GM18507 (cell line): ENCODE measurements at regions not wholly inside any gene's neighbourhood (a gene's known extent, or its start where the extent isn't known, plus 50 kb on each side); places are given as distances from the start of the nearest gene placed in this dataset.

ENCODE experiments used
- DNase-seq: peaks from one replicate; pipeline ENCODE4 v3.0.0; 2011; ENCODE audit warnings: low read depth; ENCODE audit not compliant: insufficient read length; ENCODE audit errors: extremely low spot score
- FAIRE-seq: peaks from 2 replicates; lab custom pipeline; 2011; peaks lifted over from hg19 to GRCh38; lab: Jason Lieb, UNC

GRCh38 chr14:27917896-27918295 lies 848.7 kb upstream of the FOXG1 start:
- no peak for DNase-seq
- no peak for FAIRE-seq

DNA sequence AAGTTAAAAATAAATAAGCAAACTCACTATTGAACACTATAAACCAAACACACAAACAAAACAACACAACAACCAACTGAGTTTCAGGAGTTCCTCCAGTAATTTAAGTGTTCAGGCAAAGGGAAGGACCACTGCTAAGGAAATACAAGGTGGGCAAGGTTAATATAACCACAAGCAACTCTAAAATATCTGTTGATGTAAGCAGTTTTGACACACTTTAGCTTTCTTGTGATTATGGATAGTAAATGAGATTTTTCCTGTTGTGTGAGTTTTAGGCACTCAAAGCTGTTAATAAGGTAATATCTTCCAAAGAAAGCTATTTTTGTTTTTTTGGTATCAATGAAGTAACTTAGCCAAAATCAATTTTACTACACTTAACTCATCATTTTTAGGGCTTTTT lies 839.1 kb upstream of the FOXG1 start:
- FAIRE-seq (no peak), DNase-seq (no peak)

- no peak for FAIRE-seq
- DNase-seq, result no peak
Measured at GRCh38 chr14:27929797-27930347, 836.7 kb upstream of the FOXG1 start.

- FAIRE-seq (no peak), DNase-seq (no peak)
Measured at GRCh38 chr14:27938392-27938791, 828.2 kb upstream of the FOXG1 start.

DNA sequence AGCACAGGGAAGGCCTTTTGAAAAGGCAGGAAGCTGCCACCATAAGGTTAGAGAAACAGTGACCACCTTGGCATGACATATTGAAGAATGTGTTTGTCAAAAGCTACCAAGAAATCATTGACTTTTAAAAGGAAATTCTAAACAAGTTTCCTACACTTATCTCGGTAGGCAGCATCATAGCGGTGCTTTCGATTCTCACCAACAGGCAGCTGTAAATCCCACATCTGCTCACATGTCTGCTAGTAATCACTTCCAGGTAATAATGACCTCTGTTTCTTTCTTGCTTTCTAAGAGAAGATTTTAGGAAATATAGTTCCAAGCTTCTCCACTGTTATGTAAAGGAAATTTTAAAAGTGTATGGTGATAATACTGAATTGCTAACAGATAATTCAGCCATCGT lies 821.1 kb upstream of the FOXG1 start:
- DNase-seq, result no peak
- FAIRE-seq, result no peak

DNA sequence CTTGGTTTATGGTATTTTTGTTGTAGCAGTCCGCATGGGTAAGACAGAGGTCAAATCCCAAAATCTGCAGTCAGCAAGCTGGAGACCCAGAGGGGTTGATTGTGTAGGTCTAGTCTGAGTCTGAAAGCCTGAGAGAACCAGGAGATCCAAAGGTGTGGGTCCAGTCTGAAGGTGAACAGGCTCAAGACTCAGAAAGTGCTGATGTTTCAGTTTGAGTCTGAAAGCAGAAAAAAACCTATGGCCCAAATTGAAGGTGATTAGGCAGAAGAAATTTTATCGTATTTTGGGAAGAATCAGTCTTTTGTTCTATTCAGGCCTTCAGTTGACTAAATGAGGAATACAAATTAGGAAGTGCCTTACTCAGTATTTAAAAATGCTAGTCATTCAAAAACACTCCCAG lies 807.8 kb upstream of the FOXG1 start:
- FAIRE-seq (no peak), DNase-seq (no peak)

DNA sequence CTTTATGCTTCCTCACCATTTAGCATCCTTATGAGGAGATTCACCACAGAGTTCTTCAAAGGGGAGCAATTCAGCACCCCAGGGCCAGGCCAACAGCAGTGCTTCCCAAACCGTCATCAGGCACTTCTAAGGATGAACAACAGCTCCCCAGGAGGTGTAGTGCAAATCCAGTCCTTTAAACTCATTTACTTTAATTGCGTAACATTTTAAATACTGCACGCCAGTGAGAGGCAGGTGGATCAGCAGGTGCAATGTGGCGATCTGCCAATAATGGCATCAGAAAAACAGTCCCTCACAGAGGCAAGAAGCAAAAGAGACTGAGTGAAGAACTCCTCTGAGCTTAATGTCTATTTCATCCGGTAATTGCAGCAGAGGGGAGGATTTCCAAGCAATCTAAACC lies 770.9 kb upstream of the FOXG1 start:
- DNase-seq, result no peak
- FAIRE-seq, result no peak

DNA sequence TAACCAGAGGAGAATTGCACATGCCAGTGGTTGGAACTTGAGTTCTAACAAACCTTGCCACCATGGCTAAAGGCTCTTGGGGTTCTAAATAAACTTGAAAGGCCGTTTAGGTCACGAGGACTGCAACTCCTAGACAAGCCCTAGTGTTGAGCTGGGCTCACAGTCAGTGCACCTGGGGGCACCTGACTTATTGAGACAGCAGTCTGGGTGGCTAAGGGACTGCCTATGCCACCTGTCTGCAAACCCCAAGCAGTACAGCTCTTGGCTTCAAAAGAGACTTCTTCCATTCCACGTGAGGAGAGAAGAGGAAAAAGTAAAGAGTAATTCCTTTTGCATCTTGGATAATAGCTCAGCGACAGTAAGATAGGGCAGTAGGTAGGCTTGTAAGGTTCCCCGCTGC lies 765.6 kb upstream of the FOXG1 start:
- DNase-seq, result no peak
- no peak for FAIRE-seq

DNA sequence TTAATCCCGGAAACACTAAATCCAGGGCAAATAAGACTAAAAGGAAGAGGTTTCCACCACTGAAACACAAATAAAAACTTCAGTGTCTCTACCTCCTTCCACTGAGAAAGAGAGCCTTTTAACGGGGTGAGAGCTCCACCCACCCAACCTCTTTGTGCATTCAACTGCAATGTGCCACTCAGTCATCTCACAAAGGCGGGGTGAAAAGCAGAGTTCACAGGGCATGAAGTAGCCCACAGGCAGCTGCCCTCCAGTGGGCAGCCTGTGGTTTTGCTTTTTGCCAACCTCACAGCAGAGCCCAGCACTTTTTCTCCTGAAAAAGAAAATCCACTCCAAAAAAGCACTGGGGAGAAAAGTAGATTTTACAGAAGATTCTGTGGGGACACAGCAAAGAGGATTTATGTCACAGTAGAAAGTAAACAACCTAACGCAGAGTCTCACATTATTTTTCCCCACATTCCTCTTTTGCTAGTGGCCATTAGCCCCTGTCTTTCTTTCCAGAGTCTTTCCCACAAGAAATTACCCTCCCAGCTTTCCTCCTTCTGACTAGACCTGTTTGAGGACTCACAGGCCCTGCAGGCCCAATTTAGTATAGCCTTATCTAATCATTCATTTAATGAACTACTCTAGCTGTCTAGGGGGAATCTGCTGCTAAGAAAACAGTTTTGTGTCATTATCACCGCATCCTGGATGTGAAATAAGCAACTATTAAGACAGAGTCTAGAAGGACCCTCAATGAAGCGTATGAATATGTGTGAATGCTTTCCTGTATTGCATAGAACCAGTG lies 753.8 kb upstream of the FOXG1 start:
- DNase-seq (no peak), FAIRE-seq (no peak)

- no peak for FAIRE-seq
- DNase-seq, result no peak
Measured at GRCh38 chr14:28020112-28020511, 746.5 kb upstream of the FOXG1 start.

DNA sequence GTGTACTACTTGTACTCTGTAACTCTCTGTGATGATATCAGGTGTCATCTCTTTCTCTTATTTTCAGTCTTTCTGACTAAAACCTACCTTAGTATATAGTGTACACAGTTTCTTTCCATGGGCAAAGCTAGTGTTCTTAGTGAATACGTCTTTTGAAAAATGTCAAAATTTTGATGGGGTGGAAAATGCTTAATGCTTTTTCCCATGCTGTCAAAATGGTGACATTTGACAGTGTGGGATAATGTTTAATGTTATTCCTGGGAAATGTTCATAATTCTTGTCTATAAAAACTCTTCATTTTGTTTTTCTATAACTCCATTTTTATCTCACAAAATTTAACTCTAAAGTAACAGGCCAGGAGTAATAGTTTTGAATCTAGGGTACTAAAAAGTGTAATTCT lies 742.7 kb upstream of the FOXG1 start:
- DNase-seq (no peak), FAIRE-seq (no peak)

- FAIRE-seq (no peak), DNase-seq (no peak)
Measured at GRCh38 chr14:28052251-28052650, 714.3 kb upstream of the FOXG1 start.

- no peak for DNase-seq
- no peak for FAIRE-seq
Measured at GRCh38 chr14:28055008-28055407, 711.6 kb upstream of the FOXG1 start.

- DNase-seq, result no peak
Measured at GRCh38 chr14:28057359-28058296, 709.0 kb upstream of the FOXG1 start.

DNA sequence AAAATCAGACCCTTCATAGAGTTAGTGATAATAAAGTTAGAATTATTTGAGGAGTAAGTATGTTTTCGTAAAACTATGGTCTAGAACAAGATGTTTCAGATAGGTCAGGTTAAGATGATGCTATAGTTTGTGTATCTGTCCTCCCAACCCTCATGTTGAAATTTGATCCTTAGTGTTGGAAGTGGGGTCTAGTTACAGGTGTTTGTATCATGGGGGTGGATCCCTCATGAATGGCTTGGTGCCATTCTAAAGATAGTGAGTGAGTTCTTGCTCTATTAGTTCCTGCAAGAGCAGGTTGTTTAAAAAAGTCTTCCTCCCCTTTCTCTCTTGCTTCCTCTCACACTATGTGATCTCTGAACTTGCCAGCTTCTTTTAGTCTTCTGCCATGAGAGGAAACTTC lies 707.3 kb upstream of the FOXG1 start:
- DNase-seq (no peak), FAIRE-seq (no peak)

More at GRCh38 chr14:28057359-28058296, 709.0 kb upstream of the FOXG1 start:
- no peak for FAIRE-seq

GRCh38 chr14:28061006-28061405 lies 705.6 kb upstream of the FOXG1 start:
- no peak for FAIRE-seq
- DNase-seq, result no peak

- no peak for FAIRE-seq
- no peak for DNase-seq
Measured at GRCh38 chr14:28077021-28077420, 689.6 kb upstream of the FOXG1 start.

DNA sequence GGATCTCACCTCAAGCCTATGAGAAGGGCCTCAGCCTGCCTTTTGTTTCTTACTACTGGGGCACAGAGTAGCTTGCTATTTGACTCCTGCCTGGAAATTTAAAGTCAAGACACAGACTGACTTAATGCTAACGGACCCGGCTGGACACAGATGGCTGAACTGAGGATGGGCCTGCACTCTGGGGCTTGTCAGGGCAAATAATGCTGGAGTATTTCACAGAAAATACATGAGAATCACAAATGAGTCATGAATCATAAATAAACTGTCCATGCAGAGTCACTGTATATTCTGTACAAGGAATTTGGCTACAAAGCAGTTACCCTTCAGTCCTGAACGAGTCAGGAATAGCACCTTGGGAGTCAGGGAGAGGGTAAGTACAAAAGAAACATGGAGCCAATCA lies 683.2 kb upstream of the FOXG1 start:
- DNase-seq, result no peak
- FAIRE-seq, result no peak

DNA sequence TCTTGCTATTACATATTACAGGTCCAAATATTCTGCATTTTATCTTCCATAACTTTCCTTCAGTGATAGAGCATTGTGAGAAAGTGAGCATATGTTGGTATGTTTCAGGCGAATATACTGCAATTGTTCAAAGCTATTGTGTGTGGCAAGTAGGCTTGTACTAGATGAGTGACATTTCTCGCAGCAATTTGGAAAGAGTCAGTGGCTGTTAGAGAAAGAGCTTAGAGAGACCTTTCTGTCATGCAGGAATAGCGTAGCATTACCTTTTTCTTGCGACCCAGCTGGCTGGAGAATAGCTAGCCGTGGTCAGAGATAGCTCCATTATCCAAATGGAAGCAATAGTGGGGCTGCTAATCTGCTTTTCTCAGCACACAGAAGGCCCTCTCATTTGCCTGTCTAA lies 678.5 kb upstream of the FOXG1 start:
- FAIRE-seq, result no peak

DNA sequence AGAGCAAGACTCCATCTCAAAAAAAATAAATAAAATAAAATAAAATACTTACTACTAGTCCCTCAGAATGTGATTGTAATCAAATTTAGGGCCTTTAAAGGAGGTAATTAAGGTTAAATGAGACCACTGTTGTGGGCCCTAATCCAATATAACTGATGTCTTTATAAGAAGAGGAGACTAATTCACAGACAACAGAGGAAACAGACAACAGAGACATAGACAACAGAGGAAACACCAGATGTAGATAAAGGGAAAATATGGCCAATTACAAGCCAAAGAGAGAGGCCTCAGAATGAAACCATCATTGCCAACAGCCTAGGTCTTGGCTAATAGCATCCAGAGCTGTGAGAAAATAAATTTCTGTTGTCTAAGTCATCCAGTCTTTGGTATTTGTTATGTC lies 669.0 kb upstream of the FOXG1 start:
- FAIRE-seq, result no peak

More for the DNA sequence above, 678.5 kb upstream of the FOXG1 start:
- no peak for DNase-seq

More for the DNA sequence above, 669.0 kb upstream of the FOXG1 start:
- DNase-seq, result no peak
